SU-DHL-6 (cell line): ENCODE measurements at regions not wholly inside any gene's neighbourhood (a gene's known extent, or its start where the extent isn't known, plus 50 kb on each side); places are given as distances from the start of the nearest gene placed in this dataset.

Source experiments
- EZH2phosphoT487 ChIP-seq: fragments of 200-600 bp; sonication (generic), shearing (Covaris generic); conservative IDR thresholded peaks from 2 replicates; pipeline ENCODE4 v1.6.1; 2018; ENCODE audit warnings: mild to moderate bottlenecking, antibody characterized with exemption, low read length, moderate library complexity, mixed read lengths
- TF ChIP-seq, protein P1 (sequence below): fragments of 200-600 bp; sonication (generic); IDR thresholded peaks from one replicate; pipeline ENCODE4 v1.5.1; 2017; ENCODE audit warnings: antibody characterized with exemption, mild to moderate bottlenecking, low read length, moderate library complexity; ENCODE audit not compliant: insufficient read depth, poor library complexity, severe bottlenecking

GRCh38 chr12:131500564-131500963, 210.3 kb upstream of the SFSWAP start:
- TF ChIP-seq, protein P1, sequence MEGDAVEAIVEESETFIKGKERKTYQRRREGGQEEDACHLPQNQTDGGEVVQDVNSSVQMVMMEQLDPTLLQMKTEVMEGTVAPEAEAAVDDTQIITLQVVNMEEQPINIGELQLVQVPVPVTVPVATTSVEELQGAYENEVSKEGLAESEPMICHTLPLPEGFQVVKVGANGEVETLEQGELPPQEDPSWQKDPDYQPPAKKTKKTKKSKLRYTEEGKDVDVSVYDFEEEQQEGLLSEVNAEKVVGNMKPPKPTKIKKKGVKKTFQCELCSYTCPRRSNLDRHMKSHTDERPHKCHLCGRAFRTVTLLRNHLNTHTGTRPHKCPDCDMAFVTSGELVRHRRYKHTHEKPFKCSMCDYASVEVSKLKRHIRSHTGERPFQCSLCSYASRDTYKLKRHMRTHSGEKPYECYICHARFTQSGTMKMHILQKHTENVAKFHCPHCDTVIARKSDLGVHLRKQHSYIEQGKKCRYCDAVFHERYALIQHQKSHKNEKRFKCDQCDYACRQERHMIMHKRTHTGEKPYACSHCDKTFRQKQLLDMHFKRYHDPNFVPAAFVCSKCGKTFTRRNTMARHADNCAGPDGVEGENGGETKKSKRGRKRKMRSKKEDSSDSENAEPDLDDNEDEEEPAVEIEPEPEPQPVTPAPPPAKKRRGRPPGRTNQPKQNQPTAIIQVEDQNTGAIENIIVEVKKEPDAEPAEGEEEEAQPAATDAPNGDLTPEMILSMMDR, result no peak
- no peak for TF ChIP-seq EZH2phosphoT487
